Kidney capillary endothelial cell (primary cell): ENCODE measurements at regions not wholly inside any gene's neighbourhood (a gene's known extent, or its start where the extent isn't known, plus 50 kb on each side); places are given as distances from the start of the nearest gene placed in this dataset.
"Not testable (repeated sequence)": the region's sequence is repeated elsewhere in the genome, so short reads cannot be mapped to it uniquely, and the experiment has no call there.

ENCODE experiments used
- DNase-seq: peaks from one replicate; pipeline ENCODE4 v3.0.0-alpha.2; 2018; ENCODE audit warnings: low spot score

- DNase-seq = no peak
Measured at GRCh38 chr1:90864681-90865080, 147.6 kb upstream of the BARHL2 start.

- DNase-seq = no peak
Measured at GRCh38 chr1:90862782-90863181, 145.7 kb upstream of the BARHL2 start.

GRCh38 chr1:90861421-90861820 is 144.3 kb upstream of the BARHL2 start:
- DNase-seq = not testable (repeated sequence)

GRCh38 chr1:90856463-90857007 is 139.4 kb upstream of the BARHL2 start:
- DNase-seq = no peak

- no peak for DNase-seq
Measured at GRCh38 chr1:90854397-90854924, 137.4 kb upstream of the BARHL2 start.

GRCh38 chr1:90851711-90852050 is 134.6 kb upstream of the BARHL2 start:
- DNase-seq = no peak

- peak; percentile 60 for DNase-seq
Measured at GRCh38 chr1:90850898-90851710, 134.0 kb upstream of the BARHL2 start.

GRCh38 chr1:90850181-90850897 is 133.2 kb upstream of the BARHL2 start:
- no peak for DNase-seq

GRCh38 chr1:90841473-90841872 is 124.4 kb upstream of the BARHL2 start:
- DNase-seq = no peak

- DNase-seq = no peak
Measured at GRCh38 chr1:90840352-90840751, 123.2 kb upstream of the BARHL2 start.

GRCh38 chr1:90839323-90839722 is 122.2 kb upstream of the BARHL2 start:
- no peak for DNase-seq

GRCh38 chr1:90838720-90839119 is 121.6 kb upstream of the BARHL2 start:
- no peak for DNase-seq

GRCh38 chr1:90837420-90837819 is 120.3 kb upstream of the BARHL2 start:
- no peak for DNase-seq

GRCh38 chr1:90836345-90836679 is 119.2 kb upstream of the BARHL2 start:
- DNase-seq = no peak

- no peak for DNase-seq
Measured at GRCh38 chr1:90835661-90836344, 118.7 kb upstream of the BARHL2 start.

- DNase-seq = no peak
Measured at GRCh38 chr1:90834886-90835660, 118.0 kb upstream of the BARHL2 start.

- no peak for DNase-seq
Measured at GRCh38 chr1:90834354-90834885, 117.3 kb upstream of the BARHL2 start.

GRCh38 chr1:90833466-90834110 is 116.5 kb upstream of the BARHL2 start:
- DNase-seq = no peak

- no peak for DNase-seq
Measured at GRCh38 chr1:90831910-90832309, 114.8 kb upstream of the BARHL2 start.

- DNase-seq = no peak
Measured at GRCh38 chr1:90826834-90827233, 109.7 kb upstream of the BARHL2 start.

- DNase-seq = no peak
Measured at GRCh38 chr1:90826024-90826423, 108.9 kb upstream of the BARHL2 start.
